Neural cell (in vitro differentiated cells): ENCODE measurements at regions not wholly inside any gene's neighbourhood (a gene's known extent, or its start where the extent isn't known, plus 50 kb on each side); places are given as distances from the start of the nearest gene placed in this dataset.

Experiments
- H2AFZ ChIP-seq: fragments of 200-600, 300-800 bp; sonication (generic), shearing (Covaris generic); 2 replicates; pipeline ENCODE4 v1.6.0; 2014; ENCODE audit warnings: low read depth, mild to moderate bottlenecking, antibody characterized with exemption, low read length, moderate library complexity
- H3F3A ChIP-seq: fragments of 200-600 bp; shearing (Covaris generic); 2 replicates; pipeline ENCODE4 v1.6.1; 2016; ENCODE audit warnings: mild to moderate bottlenecking, moderate library complexity, mixed read lengths, antibody characterized with exemption, low read length; ENCODE audit not compliant: insufficient read depth, poor library complexity, severe bottlenecking
- H3K27ac ChIP-seq: fragments of 200-600, 300-800 bp; sonication (generic), shearing (Covaris generic); 2 replicates; pipeline ENCODE4 v1.5.1; 2014; ENCODE audit warnings: mild to moderate bottlenecking, low read length, moderate library complexity
- H3K27me3 ChIP-seq: fragments of 300-800, 200-600 bp; sonication (generic), shearing (Covaris generic); 2 replicates; pipeline ENCODE4 v1.6.0; 2014; ENCODE audit warnings: mild to moderate bottlenecking, low read depth, low read length, moderate library complexity; ENCODE audit not compliant: insufficient read depth
- H3K36me3 ChIP-seq: fragments of 300-800, 200-600 bp; sonication (generic), shearing (Covaris generic); 2 replicates; pipeline ENCODE4 v1.5.1; 2014; ENCODE audit warnings: mild to moderate bottlenecking, antibody characterized with exemption, low read length, moderate library complexity; ENCODE audit not compliant: insufficient read depth
- H3K4me2 ChIP-seq: fragments of 300-800, 200-600 bp; sonication (generic), shearing (Covaris generic); 2 replicates; pipeline ENCODE4 v1.6.0; 2014; ENCODE audit warnings: mild to moderate bottlenecking, low read length
- H3K4me3 ChIP-seq: fragments of 300-800, 200-600 bp; sonication (generic), shearing (Covaris generic); 2 replicates; pipeline ENCODE4 v1.5.1; 2014; ENCODE audit warnings: mild to moderate bottlenecking, low read length, moderate library complexity
- H3K79me2 ChIP-seq: fragments of 200-600 bp; shearing (Covaris generic); replicated peaks from 2 replicates; pipeline ENCODE4 v1.6.0; 2014; ENCODE audit warnings: mild to moderate bottlenecking, low read length, moderate library complexity; ENCODE audit not compliant: insufficient read depth
- H3K9ac ChIP-seq: fragments of 300-800, 200-600 bp; sonication (generic), shearing (Covaris generic); 2 replicates; pipeline ENCODE4 v1.6.1; 2016; ENCODE audit warnings: mild to moderate bottlenecking, low read length, mixed read lengths
- H3K9me2 ChIP-seq: fragments of 200-600 bp; shearing (Covaris generic); 2 replicates; pipeline ENCODE4 v1.6.1; 2016; ENCODE audit warnings: mild to moderate bottlenecking, low read length, mixed read lengths; ENCODE audit not compliant: insufficient read depth
- H3K9me3 ChIP-seq: fragments of 200-600, 300-800 bp; sonication (generic), shearing (Covaris generic); 2 replicates; pipeline ENCODE4 v1.6.1; 2016; ENCODE audit warnings: mild to moderate bottlenecking, mixed run types, low read length, moderate library complexity, mixed read lengths
- H4K20me1 ChIP-seq: fragments of 200-600 bp; shearing (Covaris generic); 2 replicates; pipeline ENCODE4 v1.6.1; 2016; ENCODE audit warnings: mild to moderate bottlenecking, mixed run types; ENCODE audit not compliant: insufficient read depth
- EP300 ChIP-seq: fragments of 450-650 bp; conservative IDR thresholded peaks from 2 replicates; pipeline ENCODE4 v1.6.1; 2014; ENCODE audit warnings: antibody characterized with exemption, mild to moderate bottlenecking, moderate library complexity; ENCODE audit not compliant: poor library complexity, severe bottlenecking
- EZH2 ChIP-seq: fragments of 200-600, 300-800 bp; shearing (Covaris generic), sonication (generic); IDR thresholded peaks from 2 replicates; pipeline ENCODE4 v1.6.1; 2014; ENCODE audit warnings: antibody characterized with exemption, low read length, borderline replicate concordance, mild to moderate bottlenecking; ENCODE audit not compliant: insufficient read depth, poor library complexity, severe bottlenecking
- MXI1 ChIP-seq: fragments of 450-650 bp; conservative IDR thresholded peaks from 2 replicates; pipeline ENCODE4 v1.6.1; 2014; ENCODE audit warnings: antibody characterized with exemption, mild to moderate bottlenecking; ENCODE audit not compliant: poor library complexity, severe bottlenecking
- POLR2AphosphoS5 ChIP-seq: IDR thresholded peaks from 2 replicates; pipeline ENCODE4 v1.6.1; 2012
- RAD21 ChIP-seq: fragments of 450-650 bp; conservative IDR thresholded peaks from 2 replicates; pipeline ENCODE4 v1.6.1; 2014; ENCODE audit warnings: antibody characterized with exemption, mild to moderate bottlenecking, moderate library complexity
- SMC3 ChIP-seq: fragments of 450-650 bp; conservative IDR thresholded peaks from 2 replicates; pipeline ENCODE4 v1.6.1; 2014; ENCODE audit warnings: antibody characterized with exemption, mild to moderate bottlenecking, moderate library complexity; ENCODE audit not compliant: poor library complexity
- TAF1 ChIP-seq: IDR thresholded peaks from 2 replicates; pipeline ENCODE4 v1.6.1; 2012; ENCODE audit warnings: low read depth
- TF ChIP-seq, protein P1 (sequence below): IDR thresholded peaks from 2 replicates; pipeline ENCODE4 v1.6.1; 2012; ENCODE audit warnings: borderline replicate concordance
- TF ChIP-seq, protein P2 (sequence below): fragments of 450-650 bp; IDR thresholded peaks from 2 replicates; pipeline ENCODE4 v1.5.1; 2014; ENCODE audit warnings: antibody characterized with exemption, mild to moderate bottlenecking, moderate library complexity; ENCODE audit not compliant: poor library complexity, severe bottlenecking

DNA sequence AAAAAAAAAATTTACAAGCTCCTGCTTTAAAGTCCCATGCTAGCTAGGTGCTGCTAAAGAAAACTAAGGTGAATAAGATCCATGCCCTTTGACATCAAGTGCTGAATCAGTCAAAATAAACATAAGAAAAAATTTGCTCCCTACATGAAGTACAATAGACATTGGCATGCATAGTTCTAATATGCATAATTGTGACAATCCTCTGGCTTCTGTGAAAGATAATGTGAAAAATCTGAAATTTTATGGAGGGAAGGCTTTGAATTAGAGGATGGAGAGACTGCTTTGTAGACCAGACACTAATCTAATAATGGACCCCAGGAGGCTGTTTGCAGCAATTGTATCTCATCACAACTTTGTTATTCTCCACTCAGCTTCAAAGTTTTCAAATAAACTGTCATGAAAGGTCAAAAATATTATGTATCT lies 127.9 kb upstream of the CDK1 start:
- no peaks in the 10 kb centered on the region for H3K9me2 ChIP-seq
- no peaks in the 10 kb centered on the region for H3K36me3 ChIP-seq
- H3K9ac ChIP-seq = no peak overlapping the region
- H3K27ac ChIP-seq = no peak overlapping the region
- H3F3A ChIP-seq = no peaks in the 10 kb centered on the region
- TF ChIP-seq, protein P1, sequence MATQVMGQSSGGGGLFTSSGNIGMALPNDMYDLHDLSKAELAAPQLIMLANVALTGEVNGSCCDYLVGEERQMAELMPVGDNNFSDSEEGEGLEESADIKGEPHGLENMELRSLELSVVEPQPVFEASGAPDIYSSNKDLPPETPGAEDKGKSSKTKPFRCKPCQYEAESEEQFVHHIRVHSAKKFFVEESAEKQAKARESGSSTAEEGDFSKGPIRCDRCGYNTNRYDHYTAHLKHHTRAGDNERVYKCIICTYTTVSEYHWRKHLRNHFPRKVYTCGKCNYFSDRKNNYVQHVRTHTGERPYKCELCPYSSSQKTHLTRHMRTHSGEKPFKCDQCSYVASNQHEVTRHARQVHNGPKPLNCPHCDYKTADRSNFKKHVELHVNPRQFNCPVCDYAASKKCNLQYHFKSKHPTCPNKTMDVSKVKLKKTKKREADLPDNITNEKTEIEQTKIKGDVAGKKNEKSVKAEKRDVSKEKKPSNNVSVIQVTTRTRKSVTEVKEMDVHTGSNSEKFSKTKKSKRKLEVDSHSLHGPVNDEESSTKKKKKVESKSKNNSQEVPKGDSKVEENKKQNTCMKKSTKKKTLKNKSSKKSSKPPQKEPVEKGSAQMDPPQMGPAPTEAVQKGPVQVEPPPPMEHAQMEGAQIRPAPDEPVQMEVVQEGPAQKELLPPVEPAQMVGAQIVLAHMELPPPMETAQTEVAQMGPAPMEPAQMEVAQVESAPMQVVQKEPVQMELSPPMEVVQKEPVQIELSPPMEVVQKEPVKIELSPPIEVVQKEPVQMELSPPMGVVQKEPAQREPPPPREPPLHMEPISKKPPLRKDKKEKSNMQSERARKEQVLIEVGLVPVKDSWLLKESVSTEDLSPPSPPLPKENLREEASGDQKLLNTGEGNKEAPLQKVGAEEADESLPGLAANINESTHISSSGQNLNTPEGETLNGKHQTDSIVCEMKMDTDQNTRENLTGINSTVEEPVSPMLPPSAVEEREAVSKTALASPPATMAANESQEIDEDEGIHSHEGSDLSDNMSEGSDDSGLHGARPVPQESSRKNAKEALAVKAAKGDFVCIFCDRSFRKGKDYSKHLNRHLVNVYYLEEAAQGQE = no peak
- TF ChIP-seq EZH2 = no peak
- TF ChIP-seq, protein P2, sequence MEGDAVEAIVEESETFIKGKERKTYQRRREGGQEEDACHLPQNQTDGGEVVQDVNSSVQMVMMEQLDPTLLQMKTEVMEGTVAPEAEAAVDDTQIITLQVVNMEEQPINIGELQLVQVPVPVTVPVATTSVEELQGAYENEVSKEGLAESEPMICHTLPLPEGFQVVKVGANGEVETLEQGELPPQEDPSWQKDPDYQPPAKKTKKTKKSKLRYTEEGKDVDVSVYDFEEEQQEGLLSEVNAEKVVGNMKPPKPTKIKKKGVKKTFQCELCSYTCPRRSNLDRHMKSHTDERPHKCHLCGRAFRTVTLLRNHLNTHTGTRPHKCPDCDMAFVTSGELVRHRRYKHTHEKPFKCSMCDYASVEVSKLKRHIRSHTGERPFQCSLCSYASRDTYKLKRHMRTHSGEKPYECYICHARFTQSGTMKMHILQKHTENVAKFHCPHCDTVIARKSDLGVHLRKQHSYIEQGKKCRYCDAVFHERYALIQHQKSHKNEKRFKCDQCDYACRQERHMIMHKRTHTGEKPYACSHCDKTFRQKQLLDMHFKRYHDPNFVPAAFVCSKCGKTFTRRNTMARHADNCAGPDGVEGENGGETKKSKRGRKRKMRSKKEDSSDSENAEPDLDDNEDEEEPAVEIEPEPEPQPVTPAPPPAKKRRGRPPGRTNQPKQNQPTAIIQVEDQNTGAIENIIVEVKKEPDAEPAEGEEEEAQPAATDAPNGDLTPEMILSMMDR = no peak
- TF ChIP-seq EP300 = no peak
- no peak for TF ChIP-seq POLR2AphosphoS5
- TF ChIP-seq TAF1 = no peak
- no peak for TF ChIP-seq RAD21
- no peak for TF ChIP-seq MXI1
- no peak for TF ChIP-seq SMC3
- H3K79me2 ChIP-seq = no peaks in the 10 kb centered on the region
- H3K27me3 ChIP-seq = no peaks in the 10 kb centered on the region
- no peaks in the 10 kb centered on the region for H4K20me1 ChIP-seq
- no peak overlapping the region for H3K4me3 ChIP-seq
- H3K4me2 ChIP-seq = no peak overlapping the region
- no peaks in the 10 kb centered on the region for H3K9me3 ChIP-seq
- H2AFZ ChIP-seq = no peak overlapping the region

DNA sequence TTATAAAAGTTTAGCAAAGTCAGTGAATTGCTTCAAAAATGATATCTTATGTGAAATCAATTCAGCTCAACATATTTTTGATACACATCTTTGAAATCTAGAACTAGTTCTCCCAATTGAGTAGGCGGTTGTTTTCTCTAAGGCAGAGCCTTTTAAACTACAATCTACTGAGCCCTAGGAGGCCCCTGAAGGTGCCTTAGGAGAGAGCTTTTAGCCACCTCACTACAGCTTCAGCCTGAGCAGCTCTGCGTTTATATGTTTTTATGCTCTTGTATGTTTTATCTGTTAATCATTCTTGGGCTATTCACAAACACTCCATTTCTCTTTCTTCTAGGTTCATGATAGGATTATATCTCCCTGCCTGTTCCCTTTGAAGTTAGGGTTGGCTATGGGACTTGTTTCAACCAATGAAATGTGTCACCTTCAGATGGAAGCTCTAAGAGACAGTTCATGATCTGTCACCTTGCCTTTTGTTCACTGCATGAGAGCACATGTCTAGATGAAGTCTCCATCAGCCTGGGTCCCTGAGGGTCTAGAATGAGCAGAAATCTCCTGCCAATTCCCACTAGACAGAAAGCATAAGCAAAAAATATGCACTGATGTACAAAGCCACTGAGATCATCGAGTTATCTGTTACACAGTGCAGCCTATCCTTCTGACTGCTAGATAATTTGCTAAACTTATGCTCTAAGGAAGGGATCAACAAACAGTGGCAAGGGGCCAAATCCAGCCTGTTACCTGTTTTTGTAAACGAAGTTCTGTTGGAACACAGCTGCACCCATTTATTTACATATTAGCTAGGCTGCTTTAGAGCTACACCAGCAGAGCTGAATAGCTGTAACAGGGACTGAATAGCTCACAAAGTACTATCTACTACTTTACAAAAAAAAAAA lies 128.5 kb upstream of the CDK1 start:
- Histone ChIP-seq H3K9me3 (no peaks in the 10 kb centered on the region), H3F3A (peaks cover 2% of the 10 kb centered on the region), H3K36me3 (no peaks in the 10 kb centered on the region), H4K20me1 (no peaks in the 10 kb centered on the region), H3K27me3 (no peaks in the 10 kb centered on the region), H3K79me2 (no peaks in the 10 kb centered on the region), H3K4me2 (peak overlapping the region; percentile 18), H2AFZ (no peak overlapping the region), H3K27ac (no peak overlapping the region), H3K9ac (no peak overlapping the region), H3K4me3 (no peak overlapping the region), H3K9me2 (no peaks in the 10 kb centered on the region)
- TF ChIP-seq, protein P2 = no peak
- no peak for TF ChIP-seq RAD21
- TF ChIP-seq, protein P1 = no peak
